Stimulated activated CD4-positive, alpha-beta T cell treated with anti-CD3 and anti-CD28 coated beads, TNF-alpha, amount 100 ng/mL, for 48 hours (primary cell): ENCODE measurements at regions not wholly inside any gene's neighbourhood (a gene's known extent, or its start where the extent isn't known, plus 50 kb on each side); places are given as distances from the start of the nearest gene placed in this dataset.

Experiments used
- DNase-seq, 3 donors: peaks; one replicate each; pipeline ENCODE4 v3.0.0-alpha.2; 2020; ENCODE audit warnings: low read depth in 3 of 3

DNA sequence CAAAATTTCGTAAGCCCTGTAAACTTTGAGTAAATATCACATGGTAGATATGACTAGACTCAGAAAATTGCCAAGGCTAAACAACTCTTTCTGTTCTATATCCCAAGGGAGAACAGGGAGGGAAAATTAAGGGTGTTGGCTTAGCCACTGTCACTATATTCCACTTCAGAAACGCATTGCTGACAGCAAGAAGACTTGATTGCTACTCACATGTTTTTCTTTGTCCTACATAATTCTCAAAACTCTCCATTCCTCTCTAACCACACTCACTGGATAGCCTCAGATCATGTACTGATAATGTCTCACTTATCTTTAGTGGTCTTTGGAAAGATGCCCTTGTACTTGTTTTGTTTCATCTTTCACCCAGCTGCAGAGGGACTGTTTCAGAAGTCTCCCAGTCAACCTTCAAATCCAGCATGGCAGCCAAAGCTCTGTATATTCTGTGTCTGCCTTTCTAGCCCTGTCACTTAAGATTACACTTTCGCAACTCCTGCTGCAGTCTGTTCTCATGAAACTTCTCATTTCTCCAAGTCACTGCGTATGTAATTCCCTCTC, 582.4 kb upstream of the FZD8 start:
- DNase-seq, result no peak

DNA sequence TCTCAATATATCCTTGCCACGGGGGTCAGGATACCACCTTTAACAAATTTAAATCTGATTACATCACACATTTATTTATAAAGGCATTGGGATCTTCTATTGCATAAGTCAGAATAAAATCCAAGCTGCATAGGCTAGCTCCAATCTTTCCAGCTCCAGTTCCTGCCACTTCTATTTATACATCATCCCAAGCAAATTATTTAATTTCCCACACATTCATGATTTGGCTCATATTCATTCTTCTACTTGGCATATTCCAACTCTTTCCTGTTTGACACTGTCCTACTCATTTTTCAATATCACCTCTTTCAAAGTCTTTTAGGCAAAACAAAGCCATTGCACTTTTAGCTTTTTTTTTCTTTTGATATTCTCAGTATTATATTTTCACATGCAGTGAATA, 579.0 kb upstream of the FZD8 start:
- DNase-seq, result no peak

DNA sequence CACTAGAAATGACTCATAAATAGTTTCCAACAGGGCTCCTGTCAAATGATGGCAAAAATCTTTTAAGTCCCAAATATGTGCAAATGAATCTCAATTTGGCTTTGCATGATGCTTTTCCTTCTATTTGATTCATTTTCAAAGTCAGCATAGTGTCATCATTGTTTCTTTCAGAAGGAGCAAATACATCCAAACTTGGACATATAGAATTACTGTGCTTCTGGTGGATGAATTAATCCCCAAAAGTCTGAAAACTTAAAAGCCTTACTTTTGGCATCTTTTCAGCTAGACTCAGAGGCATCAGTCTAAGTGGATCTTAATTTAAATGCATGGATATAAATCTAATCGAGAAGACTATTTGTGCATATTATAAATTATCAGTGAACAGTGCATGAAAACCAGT, 578.1 kb upstream of the FZD8 start:
- DNase-seq, result no peak

DNA sequence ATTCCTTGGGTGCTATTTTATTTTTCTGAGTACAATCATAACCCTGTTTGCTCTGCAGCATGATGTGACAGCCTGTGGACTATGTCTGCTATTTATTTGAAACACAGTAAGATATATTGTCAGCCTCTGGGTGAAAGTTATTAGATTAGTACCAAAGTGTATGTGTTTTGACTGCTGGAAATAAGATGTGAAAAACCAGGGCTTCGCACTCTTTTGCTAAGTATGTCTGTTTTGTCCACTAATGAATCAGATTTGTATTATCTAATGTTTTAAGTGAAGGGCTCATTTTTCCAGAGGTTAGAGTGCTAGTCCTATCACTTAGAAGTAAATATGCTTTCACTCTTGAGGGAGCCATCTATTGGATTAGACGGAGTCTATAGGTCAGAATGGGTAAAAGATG, 569.8 kb upstream of the FZD8 start:
- no peak for DNase-seq

DNA sequence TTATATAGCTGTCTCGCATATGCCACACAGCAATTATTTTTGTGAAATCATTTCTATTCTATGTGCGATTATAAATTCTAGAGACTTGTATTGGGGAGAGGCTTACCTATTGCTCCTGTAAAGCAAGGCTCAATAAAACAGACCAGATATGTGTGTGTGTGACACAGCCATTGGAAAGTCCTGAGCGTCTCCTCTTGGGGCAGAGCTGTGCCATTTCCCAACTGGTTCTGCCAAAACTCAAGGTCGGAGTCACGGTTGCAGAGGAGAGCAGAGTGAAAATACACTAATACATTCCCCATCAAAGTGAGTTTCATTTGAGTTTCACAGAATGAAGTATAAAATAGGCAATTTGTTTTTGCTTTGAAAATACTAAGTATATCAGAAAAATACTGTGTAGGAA, 567.4 kb upstream of the FZD8 start:
- no peak for DNase-seq

DNA sequence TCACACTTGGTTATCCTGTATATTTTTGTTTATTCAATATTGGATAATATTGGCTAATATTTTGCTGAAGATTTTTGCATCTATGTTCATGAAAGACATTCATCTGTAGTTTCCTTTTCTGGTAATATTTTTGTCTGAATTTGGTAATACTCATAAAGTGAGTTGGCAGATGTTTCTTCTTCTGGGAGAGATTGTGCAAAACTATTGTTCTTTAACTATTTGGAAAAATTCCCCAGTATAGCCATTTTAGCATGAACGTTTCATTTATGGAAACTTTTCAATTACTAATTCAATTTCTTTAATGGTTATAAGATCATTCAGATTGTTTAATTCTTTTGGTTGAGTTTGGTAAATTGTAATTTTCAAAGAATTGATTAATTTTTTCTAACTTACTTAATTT, 560.8 kb upstream of the FZD8 start:
- DNase-seq, result no peak

DNA sequence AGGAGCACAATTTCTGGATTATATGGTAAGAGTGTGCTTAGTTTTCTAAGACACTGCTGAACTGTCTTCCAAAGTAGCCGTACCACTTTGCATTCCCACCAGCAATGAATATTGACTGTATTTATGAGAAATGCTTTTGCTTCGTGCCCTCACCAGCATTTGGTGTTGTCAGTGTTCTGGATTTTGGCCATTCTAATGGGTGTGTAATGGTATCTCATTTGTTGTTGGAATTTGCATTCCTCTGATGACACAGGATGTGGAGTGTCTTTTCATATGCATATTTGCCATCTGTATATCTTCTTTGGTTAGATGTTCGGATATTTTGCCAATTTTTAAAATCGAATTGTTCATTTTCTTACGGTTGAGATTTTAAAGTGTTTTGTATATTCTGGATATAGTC, 558.5 kb upstream of the FZD8 start:
- no peak for DNase-seq

DNA sequence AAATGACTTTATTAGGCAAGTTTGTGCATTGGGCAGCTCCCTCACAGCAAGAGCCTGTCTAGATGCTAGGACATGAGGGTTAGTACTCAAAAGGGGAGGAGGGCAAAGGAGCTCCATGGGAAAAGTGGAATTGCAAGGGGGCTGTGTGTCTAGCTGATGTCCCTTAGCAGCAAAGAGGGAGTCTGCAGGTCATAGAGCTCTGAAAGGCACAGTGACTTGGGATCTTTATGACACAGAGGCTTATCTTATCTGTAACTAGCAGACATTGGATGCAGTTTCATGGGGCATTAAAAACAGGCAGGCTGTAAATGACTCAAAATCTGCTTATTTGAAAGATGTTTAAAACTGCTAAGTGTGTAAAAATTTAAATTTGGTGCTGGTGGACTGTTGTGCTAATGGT, 556.2 kb upstream of the FZD8 start:
- no peak for DNase-seq

DNA sequence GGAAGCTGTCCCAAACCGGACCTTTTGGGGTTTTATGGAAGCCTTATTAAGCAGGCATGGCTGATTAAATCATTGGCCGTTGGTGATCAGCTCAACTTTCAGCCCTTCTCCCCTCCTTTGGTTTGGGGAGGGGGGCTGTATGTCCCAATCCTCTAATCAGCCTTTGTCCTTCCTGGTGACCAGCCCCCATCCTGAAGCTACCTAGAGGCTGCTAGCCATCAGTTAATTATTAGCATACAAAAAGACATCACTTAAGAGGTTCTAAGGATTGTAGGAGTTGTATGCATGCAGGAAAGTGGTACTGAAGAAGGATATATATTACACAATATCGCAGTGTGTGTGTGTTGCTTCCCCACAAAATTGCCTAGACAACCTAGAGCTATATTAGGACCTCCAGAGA, 553.3 kb upstream of the FZD8 start:
- DNase-seq, result no peak

DNA sequence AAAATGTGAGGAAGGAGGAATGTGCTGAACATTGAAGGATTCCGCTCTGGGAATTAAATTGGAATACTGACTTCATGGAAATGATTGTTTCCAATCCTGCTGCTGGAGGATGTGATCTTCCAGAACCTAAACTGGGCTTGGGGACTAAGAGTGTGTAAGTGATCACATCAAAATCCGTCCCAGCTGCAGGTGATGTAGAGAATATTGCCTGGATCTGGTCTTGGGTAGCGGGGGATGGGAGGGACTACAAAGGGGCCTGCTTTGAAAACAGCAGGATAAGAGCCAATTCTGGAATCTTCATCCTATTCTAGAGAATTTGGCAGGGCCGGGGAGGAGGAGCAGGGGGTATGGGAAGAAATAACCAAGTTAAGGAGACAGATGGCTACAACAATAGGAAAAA, 552.2 kb upstream of the FZD8 start:
- no peak for DNase-seq

DNA sequence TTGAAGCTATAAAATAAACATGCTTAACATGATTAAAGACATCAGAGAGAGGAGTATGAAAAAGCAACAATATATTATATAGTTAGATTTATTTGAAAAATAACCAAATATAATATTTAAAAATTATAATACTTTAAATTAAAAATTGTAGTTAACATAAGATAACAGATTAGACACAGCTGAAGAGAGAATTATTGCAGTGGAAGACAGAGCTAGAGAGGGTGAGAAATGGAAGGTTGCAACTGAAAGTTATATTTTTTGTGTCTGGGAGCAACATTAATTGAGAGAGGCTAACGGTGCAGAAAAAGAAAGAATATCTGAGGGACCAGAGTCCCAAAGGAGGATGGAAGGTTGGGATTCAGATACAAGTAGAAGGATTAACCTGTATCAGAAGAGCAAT, 548.9 kb upstream of the FZD8 start:
- no peak for DNase-seq

DNA sequence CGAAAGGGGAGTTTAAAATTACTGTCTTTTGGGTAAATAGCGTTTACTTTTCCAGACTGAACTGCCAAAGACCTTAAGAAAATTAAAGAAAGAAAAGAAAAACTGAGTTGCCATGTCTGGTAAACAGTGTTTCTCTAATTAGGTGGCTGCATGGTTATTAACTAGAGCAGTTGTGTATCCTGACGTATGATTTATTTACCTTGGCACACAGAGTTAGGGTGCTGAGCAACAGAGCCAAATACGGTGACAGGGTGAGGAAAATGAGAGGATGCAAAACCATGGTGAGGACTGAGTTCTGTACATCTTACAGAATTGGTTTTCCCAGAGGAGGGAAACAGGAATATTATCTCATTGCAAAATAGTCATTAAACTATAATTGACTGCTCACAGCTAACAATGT, 546.4 kb upstream of the FZD8 start:
- no peak for DNase-seq

DNA sequence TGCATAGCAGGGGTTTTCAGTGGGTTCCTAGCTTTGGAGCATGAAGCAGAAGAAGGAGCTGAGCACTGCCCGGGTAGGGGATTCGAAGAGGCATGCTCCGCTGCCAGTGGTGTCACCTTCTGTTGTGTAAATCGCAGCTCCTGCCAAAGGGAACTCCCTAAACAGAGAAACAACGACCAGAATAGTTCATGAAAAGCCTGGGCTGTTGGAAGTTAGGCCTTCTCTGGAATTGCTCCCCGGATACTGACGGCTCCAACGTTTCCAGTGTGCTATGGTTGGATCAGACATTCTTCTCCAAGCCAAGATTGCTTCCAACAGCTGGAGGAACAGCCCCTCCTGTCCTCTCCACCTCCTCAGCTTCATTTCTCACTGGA, 546.0 kb upstream of the FZD8 start:
- no peak for DNase-seq

DNA sequence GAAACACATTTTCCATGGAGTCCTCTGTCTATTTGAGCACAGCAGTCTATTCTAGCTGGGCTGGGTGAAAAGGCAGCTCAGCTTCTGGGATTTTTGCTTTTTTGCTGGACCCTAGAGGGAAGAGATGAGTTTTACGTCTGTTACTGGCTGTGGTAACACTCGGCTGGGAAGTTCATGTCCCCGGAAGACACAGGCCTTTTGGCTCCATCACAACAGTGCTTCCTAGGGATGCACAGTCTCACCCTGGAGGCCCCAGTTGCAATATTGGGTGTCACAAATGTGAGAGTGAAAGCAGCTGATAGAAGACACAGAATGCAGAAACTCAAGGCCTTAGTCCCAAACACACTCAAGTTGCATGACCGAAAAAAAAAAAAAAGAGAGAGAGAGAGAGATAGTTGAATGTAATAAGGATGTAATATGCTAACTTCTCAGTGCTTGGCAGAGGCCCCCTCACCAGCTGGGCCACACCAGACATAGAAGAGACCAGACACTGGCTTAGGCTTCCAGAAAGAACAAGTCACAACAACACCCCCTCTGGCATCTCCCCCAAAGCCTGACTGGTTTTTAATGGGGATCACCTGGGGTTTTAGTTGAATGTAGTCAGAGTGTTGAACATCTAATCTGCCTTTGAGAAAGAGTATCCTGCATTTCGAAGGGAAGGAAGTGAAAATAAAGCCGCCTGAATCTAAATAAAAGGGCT, 545.4 kb upstream of the FZD8 start:
- no peak for DNase-seq

DNA sequence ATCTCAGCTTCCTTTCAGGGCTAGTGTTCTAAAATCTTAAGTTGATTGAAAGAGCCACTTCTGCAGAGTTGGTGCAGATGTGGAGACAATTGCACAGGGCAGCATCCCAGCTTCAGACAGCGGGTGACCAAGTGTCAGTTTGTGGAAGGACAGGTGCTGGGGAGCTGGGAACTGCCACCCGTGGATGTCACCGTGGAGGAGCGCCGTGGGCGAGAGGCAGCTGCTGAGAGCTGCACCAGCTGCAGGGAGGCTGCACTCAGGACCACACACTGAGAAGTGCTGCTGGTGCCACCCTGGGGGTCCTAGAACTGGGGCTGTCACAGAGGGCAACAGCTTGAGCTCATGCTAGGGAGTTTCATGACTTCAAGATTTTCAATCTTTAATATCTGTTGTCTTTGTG, 543.0 kb upstream of the FZD8 start:
- no peak for DNase-seq

DNA sequence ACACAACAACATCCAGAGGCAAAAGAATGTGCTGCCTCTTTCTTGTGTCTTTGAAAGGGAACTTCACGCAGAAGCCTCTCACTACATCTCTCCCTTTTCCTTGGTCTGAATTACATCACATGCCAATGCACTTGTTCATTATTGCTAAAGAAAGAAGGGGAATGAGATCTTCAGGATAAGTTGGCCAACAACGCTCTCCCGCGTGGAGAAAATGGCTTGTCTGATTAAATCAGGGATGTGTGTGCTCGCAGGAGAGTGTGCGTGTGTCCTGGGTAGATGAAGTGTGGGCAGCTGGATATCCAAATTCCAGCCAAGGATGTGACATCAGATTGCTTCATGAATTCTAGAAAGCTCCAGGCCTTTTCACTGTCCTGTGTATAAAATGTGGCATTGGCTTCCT, 541.6 kb upstream of the FZD8 start:
- DNase-seq, result no peak

DNA sequence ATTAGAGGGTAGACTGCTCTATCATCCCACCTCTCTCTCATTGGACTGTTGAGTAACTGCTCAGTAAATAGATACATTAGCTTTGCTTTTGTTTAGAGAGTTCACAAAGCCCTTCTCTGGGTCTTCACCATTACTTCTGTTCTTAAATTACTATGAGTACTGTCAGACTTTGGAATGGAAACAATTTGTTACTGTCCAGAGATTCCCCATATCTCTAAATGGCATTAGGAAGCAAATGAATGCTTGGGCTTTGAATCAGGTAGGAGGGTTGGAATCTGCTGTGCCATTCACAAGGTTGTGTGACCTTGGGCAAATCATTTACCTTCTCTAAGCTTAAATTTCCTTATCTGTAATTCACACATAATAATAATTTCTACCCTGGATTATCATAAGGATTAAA, 541.0 kb upstream of the FZD8 start:
- DNase-seq, result no peak

DNA sequence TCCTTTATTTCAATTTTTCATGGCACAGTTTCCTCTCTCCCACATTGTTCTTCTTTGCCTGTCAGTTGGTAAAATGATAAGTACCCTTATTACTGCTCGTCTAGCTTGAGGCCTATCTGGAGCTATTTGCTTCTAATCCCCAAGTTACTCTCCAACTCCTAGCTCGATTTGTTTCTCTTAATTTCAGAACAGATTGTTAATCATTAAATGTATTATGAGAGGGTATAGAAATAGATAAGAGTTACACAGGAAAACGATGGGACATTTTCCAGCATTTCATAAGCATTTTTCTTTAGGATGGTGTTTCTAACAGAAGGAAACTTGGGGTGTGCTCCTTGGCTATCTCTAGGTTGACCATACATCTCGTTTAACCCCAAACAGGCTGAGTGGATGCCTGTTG, 540.5 kb upstream of the FZD8 start:
- DNase-seq, result no peak

DNA sequence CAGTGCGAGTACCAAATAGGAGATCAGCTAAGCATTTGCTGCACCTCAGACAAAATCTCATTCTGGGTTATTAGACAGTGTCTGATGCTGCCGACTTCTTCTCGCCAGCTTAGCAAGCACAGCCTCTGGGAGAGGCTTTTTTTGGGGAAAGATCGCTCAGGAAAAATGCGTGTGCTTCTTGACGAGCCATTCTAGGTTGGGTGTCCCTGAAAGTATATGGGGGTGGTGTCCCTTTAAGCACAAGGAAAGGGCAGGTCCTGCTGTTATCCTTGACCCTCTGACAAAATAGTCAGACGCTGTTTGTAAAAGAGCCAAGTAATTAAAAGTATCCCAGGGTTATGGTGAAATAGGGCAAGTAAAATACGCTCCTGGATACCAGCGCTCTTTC, 540.1 kb upstream of the FZD8 start:
- DNase-seq, result no peak

DNA sequence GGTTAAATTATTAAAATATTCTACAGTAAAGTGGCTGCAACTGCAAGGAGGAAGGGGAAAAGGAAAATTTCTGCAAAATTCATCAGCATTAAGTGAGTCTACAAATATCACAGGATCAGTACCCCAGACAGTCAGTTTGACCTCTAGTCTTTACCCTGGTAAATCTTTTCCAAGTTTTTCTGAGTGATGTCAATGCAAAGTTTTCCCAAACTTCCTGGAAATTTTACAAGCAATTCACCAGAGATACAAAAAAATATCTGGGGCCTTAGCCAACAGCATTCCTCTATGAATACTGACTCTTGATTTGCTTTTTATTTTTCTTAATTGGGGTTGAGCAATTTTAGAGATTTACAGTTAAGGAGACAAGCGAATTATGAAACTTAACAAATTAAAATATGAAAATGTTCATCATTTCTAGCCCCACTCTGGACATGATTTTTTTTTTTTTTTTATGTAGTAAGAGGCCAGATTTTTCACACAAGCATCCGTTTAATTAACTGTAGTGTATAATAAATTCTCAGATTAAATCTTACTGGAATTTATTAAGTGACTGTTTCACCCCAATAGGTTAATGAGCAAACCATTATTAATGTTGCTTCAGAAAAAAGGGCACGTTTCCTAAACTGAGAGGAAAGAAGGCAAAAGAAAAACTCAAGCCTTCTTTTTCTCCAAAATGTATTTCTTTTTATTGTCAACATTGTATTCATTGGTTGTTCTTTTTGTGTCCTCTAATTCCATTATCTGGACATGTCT, 539.5 kb upstream of the FZD8 start:
- DNase-seq, result no peak

DNA sequence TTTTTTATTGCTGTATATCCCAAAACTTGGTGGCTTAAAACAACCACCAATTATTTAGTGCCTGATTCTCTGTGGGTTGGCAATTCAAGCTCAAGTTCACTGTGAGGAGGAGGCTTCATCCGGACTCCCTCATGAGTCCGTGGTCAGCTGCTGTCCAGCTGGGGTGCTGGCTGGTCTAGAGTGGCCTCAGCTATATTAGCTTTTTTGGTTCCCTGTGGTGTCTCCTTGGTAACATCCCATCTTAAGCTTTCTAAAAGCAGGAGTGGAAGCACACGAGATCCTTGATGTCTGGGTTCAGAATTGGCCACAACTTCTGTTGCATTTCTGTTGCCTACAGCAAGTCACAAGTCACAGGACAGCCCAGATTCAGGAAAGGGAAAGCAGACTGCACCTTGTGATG, 536.5 kb upstream of the FZD8 start:
- DNase-seq, result no peak

DNA sequence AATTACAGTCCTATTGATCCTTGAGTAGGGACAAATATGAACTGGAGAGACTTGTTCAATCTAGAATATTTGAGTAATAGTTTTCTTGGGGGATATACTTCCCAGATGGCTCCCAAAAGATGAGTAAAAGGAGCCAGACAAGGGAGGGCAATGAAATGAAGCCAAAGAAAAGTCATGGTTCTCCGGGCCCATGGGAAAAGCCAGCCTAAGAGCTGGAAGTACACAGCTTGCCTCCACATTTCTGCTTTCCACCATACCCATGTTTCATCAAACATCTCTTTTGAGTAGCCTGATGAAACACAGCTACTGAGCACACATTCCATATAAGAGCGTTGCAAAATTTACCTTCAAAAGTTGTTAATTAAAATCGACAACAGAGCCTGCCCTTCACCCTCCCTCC, 535.0 kb upstream of the FZD8 start:
- DNase-seq, result no peak

DNA sequence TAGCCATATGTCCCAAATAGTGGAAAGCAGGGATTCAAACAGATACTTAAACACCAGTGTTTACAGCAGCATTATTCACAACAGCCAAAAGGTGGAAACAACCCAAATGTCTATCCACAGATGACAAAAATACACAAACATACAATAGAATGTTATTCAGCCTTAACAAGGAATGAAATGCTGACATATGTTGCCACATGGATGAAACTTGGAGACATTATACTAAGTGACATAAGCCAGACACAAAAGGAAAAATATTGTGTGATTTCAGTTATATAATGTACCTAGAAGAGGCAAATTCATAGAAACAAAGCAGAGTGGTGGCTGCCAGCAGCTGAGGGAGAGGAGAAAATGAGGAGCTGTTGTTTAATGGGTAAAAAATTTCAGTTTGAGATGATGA, 533.9 kb upstream of the FZD8 start:
- DNase-seq, result no peak

DNA sequence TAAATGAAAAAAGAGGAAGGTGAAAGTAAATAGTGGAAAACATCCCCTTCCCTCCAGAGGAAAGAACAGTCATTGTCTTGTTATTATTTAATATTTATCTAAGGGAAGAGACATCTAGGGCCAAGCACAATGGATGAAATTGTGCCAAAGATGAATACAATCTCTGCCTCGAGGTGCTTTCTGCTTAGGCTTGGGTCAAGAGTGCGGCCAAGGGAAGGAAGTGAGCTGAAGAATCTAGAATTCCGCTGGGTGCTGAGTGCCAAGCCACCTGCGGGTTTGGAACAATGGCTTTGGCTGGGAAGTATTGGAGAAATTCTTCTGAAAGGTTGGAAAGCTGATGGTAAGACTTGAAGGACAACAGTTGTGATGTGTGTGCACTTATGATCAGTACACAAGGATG, 531.3 kb upstream of the FZD8 start:
- no peak for DNase-seq
